Gastroesophageal sphincter (tissue), 3 donors: ENCODE measurements at regions not wholly inside any gene's neighbourhood (a gene's known extent, or its start where the extent isn't known, plus 50 kb on each side); places are given as distances from the start of the nearest gene placed in this dataset.

Source experiments
- EP300 ChIP-seq: sonication (generic); formaldehyde crosslinking; IDR thresholded peaks from one replicate; pipeline ENCODE4 v1.6.1; 2017; ENCODE audit warnings: antibody characterized with exemption, mild to moderate bottlenecking
- POLR2A ChIP-seq, 2 donors: fragments of 450-650 bp; IDR thresholded peaks; one replicate each; pipeline ENCODE4 v1.6.1; 2017; ENCODE audit warnings: antibody characterized with exemption in 2 of 2, mild to moderate bottlenecking in 2 of 2, moderate library complexity in 1 of 2
- TF ChIP-seq, protein P1 (sequence below), 4 experiments: fragments of 200-600 bp in 2 of 4; fragments of 450-650 bp in 2 of 4; sonication (generic) in 1 of 4; IDR thresholded peaks; one replicate each; pipeline ENCODE4 v1.5.1; 2017 to 2019; ENCODE audit warnings: antibody characterized with exemption in 4 of 4, mild to moderate bottlenecking in 2 of 4, moderate library complexity in 2 of 4

DNA sequence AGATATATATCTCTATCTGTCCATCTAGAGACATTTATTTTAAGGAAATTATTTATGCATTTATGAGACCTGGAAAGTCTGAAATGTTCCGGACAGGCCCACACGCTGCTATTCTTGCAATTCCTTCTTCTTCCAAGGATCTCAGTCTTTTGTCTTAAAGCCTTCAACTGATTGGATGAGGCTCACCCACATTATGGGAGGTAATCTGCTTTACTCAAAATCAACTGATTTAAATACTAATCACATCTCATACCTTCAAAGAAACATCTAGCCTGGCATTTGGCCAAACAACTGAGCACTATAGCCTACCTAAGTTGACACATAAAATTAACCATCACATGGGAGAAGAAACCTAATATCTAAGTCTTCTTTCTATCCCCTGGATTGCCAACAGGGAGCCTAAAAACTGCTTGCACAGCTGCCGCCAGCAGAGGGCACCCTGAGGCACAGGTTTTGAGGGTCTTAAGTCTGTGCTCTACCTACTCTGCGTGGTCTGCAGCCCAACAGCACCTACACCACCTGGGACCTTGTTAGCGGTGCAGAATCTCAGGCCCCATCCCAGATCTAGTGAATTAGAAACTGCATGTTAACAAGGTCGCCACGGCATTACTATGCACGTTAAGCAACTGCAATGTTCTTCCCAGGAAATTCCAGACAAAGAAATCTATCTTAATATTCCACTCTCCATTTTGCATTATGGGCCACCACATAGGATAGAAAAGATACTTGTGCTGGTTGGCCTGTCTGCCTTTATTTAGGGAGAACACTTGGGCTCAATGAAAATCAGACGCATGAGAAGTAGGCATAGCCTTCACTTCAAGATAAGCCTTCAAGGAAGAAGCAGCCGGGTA, 249.7 kb downstream of the FOXG1 start:
- TF ChIP-seq, protein P1, sequence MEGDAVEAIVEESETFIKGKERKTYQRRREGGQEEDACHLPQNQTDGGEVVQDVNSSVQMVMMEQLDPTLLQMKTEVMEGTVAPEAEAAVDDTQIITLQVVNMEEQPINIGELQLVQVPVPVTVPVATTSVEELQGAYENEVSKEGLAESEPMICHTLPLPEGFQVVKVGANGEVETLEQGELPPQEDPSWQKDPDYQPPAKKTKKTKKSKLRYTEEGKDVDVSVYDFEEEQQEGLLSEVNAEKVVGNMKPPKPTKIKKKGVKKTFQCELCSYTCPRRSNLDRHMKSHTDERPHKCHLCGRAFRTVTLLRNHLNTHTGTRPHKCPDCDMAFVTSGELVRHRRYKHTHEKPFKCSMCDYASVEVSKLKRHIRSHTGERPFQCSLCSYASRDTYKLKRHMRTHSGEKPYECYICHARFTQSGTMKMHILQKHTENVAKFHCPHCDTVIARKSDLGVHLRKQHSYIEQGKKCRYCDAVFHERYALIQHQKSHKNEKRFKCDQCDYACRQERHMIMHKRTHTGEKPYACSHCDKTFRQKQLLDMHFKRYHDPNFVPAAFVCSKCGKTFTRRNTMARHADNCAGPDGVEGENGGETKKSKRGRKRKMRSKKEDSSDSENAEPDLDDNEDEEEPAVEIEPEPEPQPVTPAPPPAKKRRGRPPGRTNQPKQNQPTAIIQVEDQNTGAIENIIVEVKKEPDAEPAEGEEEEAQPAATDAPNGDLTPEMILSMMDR (IDR thresholded peaks at IDR 0.05), result peak in 3 of 4 experiments; percentile 8 to 39 (median 10)
- TF ChIP-seq POLR2A (IDR thresholded peaks at IDR 0.05) (no peak), EP300 (no peak)
